A673 (cell line): ENCODE measurements at regions not wholly inside any gene's neighbourhood (a gene's known extent, or its start where the extent isn't known, plus 50 kb on each side); places are given as distances from the start of the nearest gene placed in this dataset.

ENCODE experiments used
- EZH2 ChIP-seq: fragments of 200-600 bp; sonication (generic); IDR thresholded peaks from 2 replicates; pipeline ENCODE4 v1.6.1; 2017; ENCODE audit warnings: borderline replicate concordance, low read depth, mild to moderate bottlenecking, mixed read lengths, antibody characterized with exemption, low read length; ENCODE audit not compliant: poor library complexity, severe bottlenecking
- TF ChIP-seq, protein P1 (sequence below): fragments of 300-800, 200-600 bp; sonication (generic); conservative IDR thresholded peaks from 2 replicates; pipeline ENCODE4 v1.5.1; 2017; ENCODE audit warnings: low read depth, mild to moderate bottlenecking, antibody characterized with exemption, low read length, moderate library complexity, mixed read lengths

DNA sequence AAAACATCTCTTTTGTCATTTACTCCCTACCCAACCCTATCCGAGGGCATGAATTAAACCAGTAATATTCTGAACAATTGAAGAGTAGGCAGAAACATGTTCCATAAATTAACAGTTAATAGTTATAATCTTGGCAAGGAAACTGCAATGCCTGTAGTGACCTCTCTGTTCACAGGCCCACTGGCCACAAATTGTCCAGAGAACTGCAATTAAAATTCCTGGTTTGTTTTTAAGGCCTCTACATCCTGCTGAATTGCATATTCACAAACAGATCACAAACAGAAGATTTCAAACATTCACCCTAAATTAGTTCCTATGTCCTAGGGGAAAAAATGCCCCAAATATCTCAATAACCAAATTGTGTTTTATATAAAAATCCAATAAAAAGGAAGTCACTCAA, 143.2 kb upstream of the TRPC6 start:
- TF ChIP-seq, protein P1, sequence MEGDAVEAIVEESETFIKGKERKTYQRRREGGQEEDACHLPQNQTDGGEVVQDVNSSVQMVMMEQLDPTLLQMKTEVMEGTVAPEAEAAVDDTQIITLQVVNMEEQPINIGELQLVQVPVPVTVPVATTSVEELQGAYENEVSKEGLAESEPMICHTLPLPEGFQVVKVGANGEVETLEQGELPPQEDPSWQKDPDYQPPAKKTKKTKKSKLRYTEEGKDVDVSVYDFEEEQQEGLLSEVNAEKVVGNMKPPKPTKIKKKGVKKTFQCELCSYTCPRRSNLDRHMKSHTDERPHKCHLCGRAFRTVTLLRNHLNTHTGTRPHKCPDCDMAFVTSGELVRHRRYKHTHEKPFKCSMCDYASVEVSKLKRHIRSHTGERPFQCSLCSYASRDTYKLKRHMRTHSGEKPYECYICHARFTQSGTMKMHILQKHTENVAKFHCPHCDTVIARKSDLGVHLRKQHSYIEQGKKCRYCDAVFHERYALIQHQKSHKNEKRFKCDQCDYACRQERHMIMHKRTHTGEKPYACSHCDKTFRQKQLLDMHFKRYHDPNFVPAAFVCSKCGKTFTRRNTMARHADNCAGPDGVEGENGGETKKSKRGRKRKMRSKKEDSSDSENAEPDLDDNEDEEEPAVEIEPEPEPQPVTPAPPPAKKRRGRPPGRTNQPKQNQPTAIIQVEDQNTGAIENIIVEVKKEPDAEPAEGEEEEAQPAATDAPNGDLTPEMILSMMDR: no peak
- TF ChIP-seq EZH2: no peak
